ENCODE measurements at regions not wholly inside any gene's neighbourhood (a gene's known extent, or its start where the extent isn't known, plus 50 kb on each side); places are given as distances from the start of the nearest gene placed in this dataset.

DNA sequence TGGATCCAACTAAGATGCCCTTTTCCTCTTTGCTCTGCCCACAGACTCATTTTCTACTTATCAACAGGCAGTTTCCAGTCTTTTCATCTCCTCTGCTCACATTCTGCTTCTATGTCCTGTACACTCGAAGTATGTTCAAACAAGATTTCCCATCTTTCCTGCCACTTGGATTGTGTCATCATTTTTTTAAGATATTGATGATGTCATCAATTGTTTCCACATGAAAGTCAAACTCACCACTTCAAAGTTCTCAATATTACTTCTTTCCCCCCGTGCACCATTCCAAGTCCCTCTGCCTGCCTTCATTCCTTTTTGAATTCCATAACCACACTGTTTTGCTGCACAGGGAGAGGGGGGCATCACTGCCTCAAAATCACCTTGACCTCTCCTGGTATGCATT is 175.0 kb upstream of the RFX3 start:
- TF ChIP-seq JUN (CRISPR knock-in tag; IDR thresholded peaks at IDR 0.05) (no peak), ZNF878 (CRISPR knock-in tag; IDR thresholded peaks at IDR 0.05) (no peak), CAMTA2 (CRISPR knock-in tag; IDR thresholded peaks at IDR 0.05; ENCODE audit: borderline replicate concordance) (no peak), ASH2L (IDR thresholded peaks at IDR 0.05; ENCODE audit: insufficient read length, low read depth, low read length) (no peak)
- TF ChIP-seq, protein P1, sequence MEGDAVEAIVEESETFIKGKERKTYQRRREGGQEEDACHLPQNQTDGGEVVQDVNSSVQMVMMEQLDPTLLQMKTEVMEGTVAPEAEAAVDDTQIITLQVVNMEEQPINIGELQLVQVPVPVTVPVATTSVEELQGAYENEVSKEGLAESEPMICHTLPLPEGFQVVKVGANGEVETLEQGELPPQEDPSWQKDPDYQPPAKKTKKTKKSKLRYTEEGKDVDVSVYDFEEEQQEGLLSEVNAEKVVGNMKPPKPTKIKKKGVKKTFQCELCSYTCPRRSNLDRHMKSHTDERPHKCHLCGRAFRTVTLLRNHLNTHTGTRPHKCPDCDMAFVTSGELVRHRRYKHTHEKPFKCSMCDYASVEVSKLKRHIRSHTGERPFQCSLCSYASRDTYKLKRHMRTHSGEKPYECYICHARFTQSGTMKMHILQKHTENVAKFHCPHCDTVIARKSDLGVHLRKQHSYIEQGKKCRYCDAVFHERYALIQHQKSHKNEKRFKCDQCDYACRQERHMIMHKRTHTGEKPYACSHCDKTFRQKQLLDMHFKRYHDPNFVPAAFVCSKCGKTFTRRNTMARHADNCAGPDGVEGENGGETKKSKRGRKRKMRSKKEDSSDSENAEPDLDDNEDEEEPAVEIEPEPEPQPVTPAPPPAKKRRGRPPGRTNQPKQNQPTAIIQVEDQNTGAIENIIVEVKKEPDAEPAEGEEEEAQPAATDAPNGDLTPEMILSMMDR (CRISPR knock-in tag; IDR thresholded peaks at IDR 0.05): no peak

Data from HepG2 (cell line).